ENCODE measurements at regions not wholly inside any gene's neighbourhood (a gene's known extent, or its start where the extent isn't known, plus 50 kb on each side); places are given as distances from the start of the nearest gene placed in this dataset.
"Not testable (repeated sequence)": the region's sequence is repeated elsewhere in the genome, so short reads cannot be mapped to it uniquely, and the experiment has no call there.

DNA sequence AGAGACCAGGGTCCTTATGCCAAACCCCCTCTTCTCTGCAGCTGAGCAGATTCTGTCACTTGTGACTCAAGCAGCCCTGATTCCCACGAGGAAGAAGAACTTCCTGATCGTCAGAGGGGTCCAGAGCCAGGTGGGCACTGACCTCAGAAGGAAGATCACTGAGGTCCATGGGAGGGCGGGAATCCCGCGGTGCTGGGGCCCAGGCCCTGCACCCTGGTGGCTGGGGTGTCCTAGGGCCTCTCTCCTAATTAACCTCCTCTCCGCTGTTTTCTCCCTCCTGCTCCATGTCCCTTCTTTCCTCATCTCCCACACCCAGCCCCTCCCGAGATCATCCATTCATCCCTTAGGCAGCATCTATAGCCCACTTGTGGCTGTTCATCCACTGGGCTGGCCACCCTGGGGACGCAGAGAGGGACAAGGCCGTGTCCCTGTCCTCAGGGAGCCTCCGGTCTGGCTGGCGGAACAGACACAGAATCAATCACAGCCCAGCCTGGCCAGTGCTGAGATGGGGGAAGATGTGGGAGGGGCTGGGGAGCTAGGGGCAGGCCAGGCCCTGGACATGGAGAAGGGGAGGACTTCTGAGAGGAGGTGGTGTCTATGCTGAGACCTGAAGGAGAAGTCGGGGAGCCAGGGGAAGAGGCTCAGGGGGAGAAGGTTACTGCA lies 638.3 kb downstream of the MATN1 start:
- no peak overlapping the region for H3K9ac ChIP-seq (ENCODE audit: insufficient read depth in 1 of 2, low read length in 2 of 2)
- ATAC-seq (ENCODE audit: insufficient read depth, low FRiP score) (no peak), DNase-seq (no peak)
- H3K4me1 ChIP-seq (ENCODE audit: control insufficient read depth in 5 of 5, insufficient read depth in 5 of 5, low read length in 5 of 5): peaks cover 0 to 25% (median 19%) of the 10 kb centered on the region in 5 donors
- H3K4me3 ChIP-seq: no peak overlapping the region
- TF ChIP-seq, protein P1, sequence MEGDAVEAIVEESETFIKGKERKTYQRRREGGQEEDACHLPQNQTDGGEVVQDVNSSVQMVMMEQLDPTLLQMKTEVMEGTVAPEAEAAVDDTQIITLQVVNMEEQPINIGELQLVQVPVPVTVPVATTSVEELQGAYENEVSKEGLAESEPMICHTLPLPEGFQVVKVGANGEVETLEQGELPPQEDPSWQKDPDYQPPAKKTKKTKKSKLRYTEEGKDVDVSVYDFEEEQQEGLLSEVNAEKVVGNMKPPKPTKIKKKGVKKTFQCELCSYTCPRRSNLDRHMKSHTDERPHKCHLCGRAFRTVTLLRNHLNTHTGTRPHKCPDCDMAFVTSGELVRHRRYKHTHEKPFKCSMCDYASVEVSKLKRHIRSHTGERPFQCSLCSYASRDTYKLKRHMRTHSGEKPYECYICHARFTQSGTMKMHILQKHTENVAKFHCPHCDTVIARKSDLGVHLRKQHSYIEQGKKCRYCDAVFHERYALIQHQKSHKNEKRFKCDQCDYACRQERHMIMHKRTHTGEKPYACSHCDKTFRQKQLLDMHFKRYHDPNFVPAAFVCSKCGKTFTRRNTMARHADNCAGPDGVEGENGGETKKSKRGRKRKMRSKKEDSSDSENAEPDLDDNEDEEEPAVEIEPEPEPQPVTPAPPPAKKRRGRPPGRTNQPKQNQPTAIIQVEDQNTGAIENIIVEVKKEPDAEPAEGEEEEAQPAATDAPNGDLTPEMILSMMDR (IDR thresholded peaks at IDR 0.05; ENCODE audit: control extremely low read depth, extremely low read depth): no peak
- 75 to 87% methylated on average over 12 of the region's 12 CpGs for WGBS, 2 donors
- H3K36me3 ChIP-seq (ENCODE audit: control insufficient read depth in 4 of 4, insufficient read depth in 4 of 4, low read length in 4 of 4): no peaks in the 10 kb centered on the region
- no peaks in the 10 kb centered on the region for H3K9me3 ChIP-seq (ENCODE audit: control insufficient read depth in 4 of 4, insufficient read depth in 3 of 4, low read length in 3 of 4)
- H3K27me3 ChIP-seq (ENCODE audit: control insufficient read depth in 3 of 3, insufficient read depth in 3 of 3, low read length in 2 of 3): no peaks in the 10 kb centered on the region
- H3K27ac ChIP-seq (ENCODE audit: low read depth in 1 of 2, low read length in 1 of 2): no peak overlapping the region

DNA sequence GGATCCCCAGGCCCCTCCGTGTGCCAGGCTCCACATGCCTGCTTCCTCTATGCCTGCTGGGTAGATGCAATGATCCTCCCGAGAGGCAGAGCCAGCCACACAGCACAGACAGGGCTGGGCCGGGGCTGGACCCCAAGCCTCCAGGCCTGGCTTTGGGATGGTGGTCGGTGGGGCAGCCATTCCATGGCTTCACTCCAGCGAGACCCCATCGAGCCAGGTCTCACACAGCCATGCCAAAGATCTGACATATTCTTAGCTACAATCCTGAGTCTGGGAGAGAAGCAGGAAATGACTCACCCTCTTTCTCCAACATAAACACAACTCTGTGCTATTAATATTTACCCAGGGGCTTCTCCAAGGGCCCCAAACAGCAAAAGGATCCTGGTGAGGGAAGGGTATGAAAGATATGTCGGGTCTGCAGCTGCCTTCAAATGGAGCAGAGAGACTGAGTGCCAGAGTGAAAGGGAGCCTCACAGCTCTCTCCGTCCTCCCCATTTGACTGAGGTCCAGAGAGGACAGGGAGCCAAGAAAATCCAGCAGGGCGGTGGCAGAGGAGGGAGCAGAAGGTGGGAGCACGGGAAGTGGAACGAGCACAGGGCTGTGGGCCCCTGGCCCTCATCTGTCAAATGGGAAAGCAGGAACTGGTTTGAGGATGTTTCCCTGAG lies 639.5 kb downstream of the MATN1 start:
- Histone ChIP-seq H3K27ac (ENCODE audit: low read depth in 1 of 2, low read length in 1 of 2) (peak overlapping the region in 1 of 2 donors; percentile 10), H3K4me1 (ENCODE audit: control insufficient read depth in 5 of 5, insufficient read depth in 5 of 5, low read length in 5 of 5) (peaks cover 0 to 25% (median 19%) of the 10 kb centered on the region in 5 donors), H3K27me3 (ENCODE audit: control insufficient read depth in 3 of 3, insufficient read depth in 3 of 3, low read length in 2 of 3) (no peaks in the 10 kb centered on the region), H3K4me3 (no peak overlapping the region), H3K9ac (ENCODE audit: insufficient read depth in 1 of 2, low read length in 2 of 2) (no peak overlapping the region), H3K9me3 (ENCODE audit: control insufficient read depth in 4 of 4, insufficient read depth in 3 of 4, low read length in 3 of 4) (no peaks in the 10 kb centered on the region), H3K36me3 (ENCODE audit: control insufficient read depth in 4 of 4, insufficient read depth in 4 of 4, low read length in 4 of 4) (no peaks in the 10 kb centered on the region)
- TF ChIP-seq, protein P1 (IDR thresholded peaks at IDR 0.05; ENCODE audit: control extremely low read depth, extremely low read depth): no peak
- peak; percentile 66 to 84 (median 72) for DNase-seq
- no peak for ATAC-seq (ENCODE audit: insufficient read depth, low FRiP score)
- WGBS, 2 donors: 24 to 38% methylated on average over 11 of the region's 11 CpGs

- Histone ChIP-seq H3K9ac (ENCODE audit: insufficient read depth in 1 of 2, low read length in 2 of 2) (no peak overlapping the region), H3K27me3 (ENCODE audit: control insufficient read depth in 3 of 3, insufficient read depth in 3 of 3, low read length in 2 of 3) (no peaks in the 10 kb centered on the region), H3K4me1 (ENCODE audit: control insufficient read depth in 5 of 5, insufficient read depth in 5 of 5, low read length in 5 of 5) (peaks cover 0 to 20% (median 19%) of the 10 kb centered on the region in 5 donors), H3K9me3 (ENCODE audit: control insufficient read depth in 4 of 4, insufficient read depth in 3 of 4, low read length in 3 of 4) (no peaks in the 10 kb centered on the region), H3K4me3 (no peak overlapping the region), H3K36me3 (ENCODE audit: control insufficient read depth in 4 of 4, insufficient read depth in 4 of 4, low read length in 4 of 4) (no peaks in the 10 kb centered on the region), H3K27ac (ENCODE audit: low read depth in 1 of 2, low read length in 1 of 2) (no peak overlapping the region)
- TF ChIP-seq, protein P1 (IDR thresholded peaks at IDR 0.05; ENCODE audit: control extremely low read depth, extremely low read depth): no peak
- 77 to 78% methylated on average over 6 of the region's 6 CpGs for WGBS, 2 donors
- no peak for DNase-seq
- ATAC-seq (ENCODE audit: insufficient read depth, low FRiP score): no peak
Measured at GRCh38 chr1:30081379-30082102, 641.8 kb downstream of the MATN1 start.

DNA sequence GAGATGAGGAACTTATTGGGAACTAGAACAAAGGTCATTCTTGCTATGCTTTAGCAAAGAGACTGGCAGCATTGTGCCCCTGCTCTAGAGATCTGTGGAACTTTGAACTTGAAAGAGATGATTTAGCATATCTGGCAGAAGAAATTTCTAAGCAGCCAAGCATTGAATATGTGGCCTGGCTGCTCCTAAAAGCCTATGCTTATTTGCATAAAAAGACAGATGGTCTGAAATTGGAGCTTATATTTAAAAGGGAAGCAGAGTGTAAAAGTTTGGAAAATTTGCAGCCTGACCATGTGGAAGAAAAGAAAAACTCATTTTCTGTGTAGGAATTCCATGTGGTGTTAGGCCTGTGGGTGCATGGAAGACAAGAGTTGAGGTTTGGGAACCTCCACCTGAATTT lies 647.5 kb downstream of the MATN1 start:
- ATAC-seq (ENCODE audit: insufficient read depth, low FRiP score); H3K9ac ChIP-seq (ENCODE audit: insufficient read depth in 1 of 2, low read length in 2 of 2); H3K27me3 ChIP-seq (ENCODE audit: control insufficient read depth in 3 of 3, insufficient read depth in 3 of 3, low read length in 2 of 3): not testable (repeated sequence)

More for the DNA sequence above, 647.5 kb downstream of the MATN1 start:
- not testable (repeated sequence) for H3K9me3 ChIP-seq (ENCODE audit: control insufficient read depth in 4 of 4, insufficient read depth in 3 of 4, low read length in 3 of 4); H3K4me1 ChIP-seq (ENCODE audit: control insufficient read depth in 5 of 5, insufficient read depth in 5 of 5, low read length in 5 of 5); H3K27ac ChIP-seq (ENCODE audit: low read depth in 1 of 2, low read length in 1 of 2); H3K4me3 ChIP-seq; DNase-seq; H3K36me3 ChIP-seq (ENCODE audit: control insufficient read depth in 4 of 4, insufficient read depth in 4 of 4, low read length in 4 of 4)
